H54 (cell line): ENCODE measurements at regions not wholly inside any gene's neighbourhood (a gene's known extent, or its start where the extent isn't known, plus 50 kb on each side); places are given as distances from the start of the nearest gene placed in this dataset.

Source experiments
- DNase-seq: peaks from one replicate; pipeline ENCODE4 v3.0.0; 2011; ENCODE audit warnings: low spot score, mixed read lengths; ENCODE audit not compliant: insufficient read length
- FAIRE-seq: peaks from 3 replicates; lab custom pipeline; 2011; peaks lifted over from hg19 to GRCh38; lab: Jason Lieb, UNC
- POLR2A ChIP-seq: IDR thresholded peaks from 2 replicates; pipeline ENCODE4 v1.6.1; 2011; ENCODE audit warnings: low read depth, mild to moderate bottlenecking, low read length

GRCh38 chr16:80171199-80171598 is 369.6 kb upstream of the DYNLRB2 start:
- no peak for TF ChIP-seq POLR2A
- no peak for DNase-seq
- FAIRE-seq, result no peak

DNA sequence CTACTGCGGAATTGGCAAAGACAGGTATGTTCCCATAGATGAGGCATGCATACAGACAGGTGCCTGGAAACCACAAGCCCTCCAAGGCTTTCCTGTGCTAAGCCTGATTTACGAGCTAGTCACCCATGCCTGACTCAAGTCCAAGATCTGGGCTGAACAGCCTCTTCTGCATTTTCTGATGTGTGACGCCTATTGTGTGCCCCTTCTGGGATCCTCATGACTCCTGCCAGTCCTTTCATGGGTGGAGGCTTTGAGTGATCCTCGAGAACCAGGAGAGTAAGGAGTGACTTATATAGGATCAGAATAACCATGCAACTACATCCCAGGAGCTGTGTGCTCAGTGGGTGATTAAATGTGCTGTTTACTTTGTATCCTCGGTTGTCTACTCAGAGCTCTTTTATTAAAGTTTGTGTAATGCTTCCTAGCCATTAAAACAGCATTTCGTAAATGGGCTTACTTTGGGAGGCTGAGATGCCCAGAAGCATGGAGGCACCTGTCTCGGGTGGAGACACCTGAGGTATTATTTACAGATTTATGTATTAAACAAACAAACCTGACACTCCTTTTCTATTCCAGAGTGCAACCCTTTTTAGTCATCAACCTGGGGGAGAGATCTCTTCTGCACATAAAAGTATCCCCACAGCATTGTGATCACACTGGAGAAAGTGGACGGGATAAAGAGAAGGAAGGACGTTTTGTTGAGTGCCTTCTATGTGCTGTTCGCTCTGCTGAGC is 373.0 kb upstream of the DYNLRB2 start:
- no peak for DNase-seq
- TF ChIP-seq POLR2A, result no peak
- FAIRE-seq, result no peak

GRCh38 chr16:80166082-80166481 is 374.7 kb upstream of the DYNLRB2 start:
- DNase-seq, result no peak
- TF ChIP-seq POLR2A, result no peak
- no peak for FAIRE-seq

- TF ChIP-seq POLR2A, result no peak
- no peak for DNase-seq
- no peak for FAIRE-seq
Observed at GRCh38 chr16:80164966-80165550, 375.7 kb upstream of the DYNLRB2 start.

- TF ChIP-seq POLR2A, result no peak
- FAIRE-seq, result no peak
- DNase-seq, result no peak
Observed at GRCh38 chr16:80163339-80163738, 377.5 kb upstream of the DYNLRB2 start.

- no peak for TF ChIP-seq POLR2A
- FAIRE-seq, result no peak
- DNase-seq, result no peak
Observed at GRCh38 chr16:80161799-80162739, 378.7 kb upstream of the DYNLRB2 start.

GRCh38 chr16:80158766-80159165 is 382.0 kb upstream of the DYNLRB2 start:
- no peak for TF ChIP-seq POLR2A
- DNase-seq (peak; percentile 47), FAIRE-seq (peak; percentile 61)

DNA sequence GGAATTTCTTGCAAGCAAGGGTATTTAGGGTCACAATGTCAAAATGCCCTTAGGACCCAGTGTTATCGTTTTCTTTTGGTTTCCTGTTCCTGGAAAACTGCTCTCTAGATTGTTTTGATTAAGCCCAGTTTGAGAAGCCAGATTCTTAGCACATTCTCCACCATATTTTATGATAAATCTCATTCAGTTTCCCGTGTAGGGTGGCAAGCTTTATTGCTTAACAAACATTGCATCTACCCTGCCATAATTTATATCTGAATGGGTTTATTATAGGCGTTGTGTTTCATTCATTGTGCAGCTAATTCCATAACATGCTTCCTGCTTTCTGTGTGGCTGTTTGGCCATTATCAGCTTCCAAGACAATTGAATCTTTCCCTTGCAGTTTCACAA is 389.1 kb upstream of the DYNLRB2 start:
- TF ChIP-seq POLR2A, result no peak
- no peak for DNase-seq
- no peak for FAIRE-seq

DNA sequence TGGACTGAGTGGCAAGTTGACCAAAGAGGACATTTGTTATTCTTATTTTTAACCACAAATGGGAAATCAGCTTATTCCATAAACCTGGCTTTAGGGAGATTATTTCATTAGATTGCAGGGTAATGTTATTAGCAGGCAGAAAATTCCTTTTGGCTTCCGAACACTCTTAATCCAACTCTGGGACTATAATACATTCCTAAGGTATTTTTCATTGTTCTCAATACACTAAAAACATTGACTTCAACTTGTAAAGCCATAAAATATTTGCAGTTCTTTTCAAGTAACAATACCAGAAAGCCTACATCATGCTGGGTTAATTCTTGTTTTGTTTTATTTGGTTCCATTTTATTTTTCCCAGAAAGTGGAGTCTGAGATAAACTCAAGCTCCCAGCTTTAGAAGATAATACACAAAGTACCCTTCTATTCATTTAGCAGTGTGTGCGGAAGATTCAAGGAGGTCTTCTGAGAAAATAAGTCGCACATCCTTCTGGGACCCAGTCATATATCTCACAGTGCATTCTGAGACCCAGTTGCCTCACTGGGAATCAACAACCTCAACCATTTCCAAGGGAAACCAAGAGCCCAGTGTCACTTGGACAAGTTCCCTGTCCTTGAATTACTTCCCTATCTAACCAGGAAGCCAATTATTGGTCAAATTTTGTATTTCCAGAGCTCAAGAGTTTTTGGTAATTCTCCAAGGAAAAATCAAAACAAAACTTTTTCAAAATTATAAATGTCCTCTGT is 389.6 kb upstream of the DYNLRB2 start:
- TF ChIP-seq POLR2A, result no peak
- DNase-seq (no peak), FAIRE-seq (no peak)

DNA sequence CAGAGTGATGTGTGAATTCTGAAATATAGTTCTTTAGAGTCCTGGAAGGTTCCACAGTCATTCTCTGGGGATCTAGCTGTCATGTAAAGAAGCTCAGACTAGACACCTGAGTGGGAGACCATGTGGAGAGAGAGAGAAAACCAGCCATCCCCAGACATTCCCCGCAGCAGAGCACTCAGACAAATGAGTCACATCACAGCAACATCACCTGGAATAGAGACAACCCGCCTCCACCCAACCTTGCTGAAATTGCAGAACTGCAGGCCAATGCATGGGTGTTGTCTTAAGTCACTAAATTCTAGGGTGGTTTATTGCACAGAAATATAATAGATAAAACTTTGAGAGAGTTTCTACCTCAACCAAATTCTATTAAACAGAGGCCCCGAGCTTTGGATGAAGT is 392.0 kb upstream of the DYNLRB2 start:
- DNase-seq, result no peak
- TF ChIP-seq POLR2A, result no peak
- no peak for FAIRE-seq

GRCh38 chr16:80147026-80147655 is 393.7 kb upstream of the DYNLRB2 start:
- FAIRE-seq (no peak), DNase-seq (no peak)
- no peak for TF ChIP-seq POLR2A

GRCh38 chr16:80144191-80144590 is 396.6 kb upstream of the DYNLRB2 start:
- TF ChIP-seq POLR2A, result no peak
- DNase-seq (no peak), FAIRE-seq (no peak)

GRCh38 chr16:80142940-80143339 is 397.9 kb upstream of the DYNLRB2 start:
- FAIRE-seq (no peak), DNase-seq (no peak)
- TF ChIP-seq POLR2A, result no peak
